Activated CD4-positive, alpha-beta T cell treated with anti-CD3 and anti-CD28 coated beads, Interleukin-2, amount 50 U/mL, for 48 hours (primary cell): ENCODE measurements at regions not wholly inside any gene's neighbourhood (a gene's known extent, or its start where the extent isn't known, plus 50 kb on each side); places are given as distances from the start of the nearest gene placed in this dataset.

Experiments used
- DNase-seq, 2 experiments: peaks; one replicate each; pipeline ENCODE4 v3.0.0-alpha.2; 2020

DNA sequence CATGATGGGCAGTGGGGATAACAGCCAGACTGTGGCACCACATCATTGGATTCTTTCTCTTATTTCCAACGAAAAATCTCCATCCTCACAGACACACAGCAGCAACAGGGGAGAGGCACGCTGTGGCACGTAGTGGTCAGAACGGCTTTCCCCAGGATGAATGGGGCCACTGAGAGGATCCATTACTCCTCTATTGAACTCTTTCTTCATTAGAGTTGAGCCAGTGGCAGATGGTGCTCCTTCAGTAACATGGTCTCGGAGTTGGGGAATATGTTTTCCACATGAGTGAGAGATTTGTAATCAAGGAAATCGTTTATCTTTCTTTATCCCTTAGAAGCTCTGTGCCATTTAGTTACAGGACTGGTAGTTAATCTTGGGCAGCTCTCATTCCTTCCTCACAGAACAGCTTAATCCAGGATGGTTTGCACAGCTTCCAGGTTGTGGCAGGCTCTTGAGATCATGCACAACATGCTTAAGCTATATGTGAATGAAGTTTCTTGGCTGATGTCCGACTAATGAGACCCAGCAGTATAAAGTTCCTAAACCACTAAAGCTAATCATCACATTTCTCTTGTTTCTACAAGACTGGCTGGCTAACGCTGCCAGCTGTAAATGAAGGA, 180.5 kb upstream of the SLC10A2 start:
- DNase-seq: no peak

DNA sequence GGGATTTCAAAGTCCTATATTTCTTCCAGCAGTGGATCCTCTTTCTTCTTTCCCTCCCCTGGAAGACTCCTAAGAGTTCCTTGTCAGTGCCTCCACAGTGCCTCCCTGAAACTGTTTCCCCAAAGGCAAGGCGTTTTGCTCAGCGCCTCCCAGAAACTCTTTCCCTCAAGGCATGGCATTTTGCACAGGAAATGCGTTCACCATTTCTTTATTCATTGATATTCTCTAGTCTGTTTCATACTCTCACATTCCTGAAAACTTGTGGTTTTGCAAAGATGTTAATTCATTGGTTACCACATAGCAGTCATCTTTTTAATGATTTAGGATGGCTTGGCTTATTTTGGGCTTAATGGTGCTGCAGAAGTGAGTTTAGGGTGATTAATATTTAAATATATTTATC, 177.3 kb upstream of the SLC10A2 start:
- no peak for DNase-seq

DNA sequence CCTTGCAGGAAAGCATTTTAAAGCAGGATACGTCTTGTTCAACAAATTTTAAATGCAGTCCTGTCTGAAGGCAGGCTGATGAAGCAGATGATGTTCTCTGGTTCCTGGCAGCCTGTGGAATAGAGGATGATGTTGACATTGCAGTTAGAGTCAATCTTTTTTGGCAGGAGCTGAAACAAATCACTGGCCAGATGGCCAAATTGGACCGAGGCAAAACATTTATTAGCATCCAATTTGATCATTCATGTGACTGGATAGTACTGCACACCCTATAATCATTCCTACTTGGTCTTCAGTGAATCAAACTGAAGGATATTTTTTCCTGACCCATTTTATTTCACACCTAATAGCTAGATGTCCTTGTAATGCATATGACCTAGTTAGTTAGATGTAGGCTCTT, 172.2 kb upstream of the SLC10A2 start:
- no peak for DNase-seq

DNA sequence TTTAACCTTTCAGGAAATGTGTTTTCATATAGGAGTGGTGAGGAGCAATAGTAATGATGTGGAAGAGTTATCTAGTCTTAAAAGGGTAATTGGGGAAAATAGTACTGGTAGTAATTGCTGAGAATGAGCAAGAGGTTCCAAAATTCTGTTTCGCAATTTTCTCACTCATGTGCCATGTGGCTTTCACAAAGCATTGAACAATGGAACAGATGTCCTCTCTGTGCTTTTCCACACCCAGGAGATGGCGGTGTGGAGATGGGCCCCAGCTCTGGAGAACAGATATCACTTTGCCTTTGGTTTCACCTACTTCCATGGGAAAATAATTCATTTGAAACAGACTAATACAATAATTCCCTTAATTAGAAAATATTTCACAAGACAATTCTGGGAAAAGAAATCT, 170.0 kb upstream of the SLC10A2 start:
- DNase-seq: no peak

DNA sequence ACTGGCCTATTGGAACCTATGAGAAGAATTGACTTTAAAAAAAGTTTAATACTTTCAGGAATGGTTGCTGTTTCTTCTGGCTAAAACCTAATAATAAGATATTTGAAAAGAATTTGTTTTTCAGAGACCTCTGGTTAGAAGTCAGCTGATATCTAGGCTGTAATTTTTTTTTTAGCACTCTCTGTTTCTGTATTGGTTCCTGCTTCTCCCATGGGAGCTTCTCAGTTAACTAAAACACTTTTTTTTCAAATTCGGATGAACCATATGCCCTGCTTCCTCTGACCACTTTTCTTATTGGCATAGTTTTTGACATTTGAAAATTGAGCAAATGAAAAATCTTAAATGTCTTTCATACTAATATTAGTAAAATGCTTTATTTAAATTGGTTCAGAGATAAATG, 163.5 kb upstream of the SLC10A2 start:
- no peak for DNase-seq

DNA sequence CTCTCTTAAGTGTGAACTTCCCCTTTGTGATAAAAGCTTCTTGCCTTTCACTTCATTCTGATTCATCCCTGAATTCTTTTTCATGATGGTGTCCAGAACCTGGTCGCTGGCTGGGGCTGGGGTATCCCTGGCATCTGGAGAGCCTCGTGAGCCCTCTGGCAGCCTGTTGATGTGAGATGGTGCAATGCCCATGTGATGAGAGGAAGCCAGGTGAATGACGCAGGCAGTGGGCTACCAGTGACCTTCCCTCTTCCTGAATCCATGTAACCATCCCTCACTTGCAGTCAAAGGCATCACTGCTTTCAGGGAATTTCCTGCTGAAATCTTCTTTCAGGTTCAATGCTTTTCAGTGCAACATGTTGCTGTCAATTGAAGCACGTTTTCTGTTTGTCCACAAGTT, 158.6 kb upstream of the SLC10A2 start:
- DNase-seq: no peak

DNA sequence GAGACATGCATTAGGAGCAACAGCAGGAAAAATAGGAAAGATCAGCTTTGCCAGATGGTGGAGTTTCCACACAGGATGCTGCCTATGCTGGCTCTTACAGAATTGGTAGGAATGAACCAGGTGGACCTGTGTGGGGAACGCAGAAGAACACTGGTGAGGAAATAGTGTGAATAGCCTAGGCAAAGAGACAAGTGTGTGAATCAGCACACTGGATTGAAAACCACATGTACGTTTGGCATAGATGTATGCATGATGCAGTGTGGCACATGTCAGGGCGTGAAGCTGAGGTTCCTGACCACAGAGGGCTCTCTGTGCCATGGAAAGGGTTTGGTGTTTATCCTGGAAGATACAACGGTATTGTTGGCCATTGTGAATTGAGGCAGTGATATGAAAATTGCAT, 156.5 kb upstream of the SLC10A2 start:
- no peak for DNase-seq

DNA sequence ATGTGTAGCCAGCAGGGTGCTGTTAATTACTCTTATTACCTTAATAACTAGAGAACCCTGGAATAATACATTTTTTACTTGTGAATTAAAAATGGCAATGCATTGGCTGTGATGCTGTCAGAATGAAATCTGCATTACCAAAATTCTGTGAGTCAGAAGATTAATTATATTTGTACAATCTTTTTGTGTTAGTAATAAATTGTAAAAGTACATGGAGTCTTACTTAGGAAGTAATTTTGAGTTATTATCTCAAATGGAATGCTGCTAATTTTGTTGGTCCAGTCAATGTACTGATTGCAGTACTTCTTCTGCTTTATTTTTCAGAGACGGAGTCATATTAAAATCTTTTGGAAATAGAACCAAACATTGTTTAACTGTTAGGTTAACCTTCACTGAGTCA, 152.0 kb upstream of the SLC10A2 start:
- DNase-seq: no peak

DNA sequence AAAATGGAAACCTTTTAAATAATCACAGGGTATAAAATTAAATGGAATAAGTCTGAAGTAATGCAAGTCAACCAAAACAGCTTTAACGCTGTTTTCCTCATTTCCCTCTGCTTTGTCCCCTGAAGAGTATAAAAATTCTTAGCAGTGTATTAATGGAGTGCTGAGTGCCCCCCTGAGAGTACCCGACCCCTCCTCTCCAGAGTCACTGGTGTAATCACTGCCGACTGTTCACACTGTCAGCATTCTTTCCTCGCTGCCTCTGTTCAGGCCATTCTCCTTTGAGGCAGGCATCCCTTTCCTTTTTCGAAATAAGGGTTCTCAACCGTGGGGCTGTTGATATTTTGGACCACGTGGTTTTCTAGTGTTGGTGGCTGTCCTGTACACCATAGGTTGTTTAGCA, 146.9 kb upstream of the SLC10A2 start:
- no peak for DNase-seq

DNA sequence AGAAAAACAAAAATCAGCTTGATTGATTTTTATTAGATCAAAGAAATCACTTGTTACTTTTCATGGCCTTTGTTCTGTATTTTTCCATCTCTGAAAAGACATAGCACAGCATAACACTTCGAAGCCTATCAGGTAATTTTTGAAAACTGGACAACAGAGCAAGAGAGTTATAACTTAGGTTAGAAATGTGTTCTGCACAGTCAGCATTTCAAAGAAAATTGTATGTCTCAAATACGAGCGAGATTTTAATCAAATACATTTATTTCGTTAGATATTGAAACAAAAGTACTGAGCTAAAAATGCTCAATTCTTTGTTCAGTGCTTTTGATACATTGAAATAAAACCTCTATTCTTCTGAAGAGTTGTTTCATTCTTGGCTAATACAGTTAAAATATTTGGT, 144.1 kb upstream of the SLC10A2 start:
- no peak for DNase-seq

DNA sequence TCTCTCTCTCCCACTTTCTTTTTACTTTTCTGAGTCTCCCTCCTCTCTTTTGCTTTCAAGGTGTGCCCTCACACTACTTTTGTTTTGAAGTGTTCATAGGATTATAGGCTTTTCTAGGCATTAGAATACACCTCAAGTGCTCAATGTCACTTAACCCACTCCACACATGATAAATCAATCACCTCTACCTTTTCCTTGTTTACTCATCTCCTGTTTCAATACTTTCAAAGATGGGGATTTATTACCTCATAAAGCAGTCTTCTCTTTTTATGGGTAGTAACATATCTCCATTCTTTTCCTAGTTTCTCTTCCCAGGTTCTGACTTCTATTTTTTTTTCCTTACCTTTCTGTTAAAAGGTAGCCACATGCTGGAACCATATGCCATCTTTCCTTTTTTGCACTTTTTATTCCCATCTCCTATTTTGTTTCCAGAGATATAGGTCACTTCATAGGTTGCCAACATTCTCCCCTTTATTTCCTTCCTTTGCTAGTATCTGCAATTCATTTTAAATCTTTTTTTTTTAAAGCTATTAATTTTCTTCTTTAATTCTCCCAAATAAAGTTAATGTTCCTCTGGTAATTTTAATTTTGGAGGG, 137.6 kb upstream of the SLC10A2 start:
- DNase-seq: no peak

DNA sequence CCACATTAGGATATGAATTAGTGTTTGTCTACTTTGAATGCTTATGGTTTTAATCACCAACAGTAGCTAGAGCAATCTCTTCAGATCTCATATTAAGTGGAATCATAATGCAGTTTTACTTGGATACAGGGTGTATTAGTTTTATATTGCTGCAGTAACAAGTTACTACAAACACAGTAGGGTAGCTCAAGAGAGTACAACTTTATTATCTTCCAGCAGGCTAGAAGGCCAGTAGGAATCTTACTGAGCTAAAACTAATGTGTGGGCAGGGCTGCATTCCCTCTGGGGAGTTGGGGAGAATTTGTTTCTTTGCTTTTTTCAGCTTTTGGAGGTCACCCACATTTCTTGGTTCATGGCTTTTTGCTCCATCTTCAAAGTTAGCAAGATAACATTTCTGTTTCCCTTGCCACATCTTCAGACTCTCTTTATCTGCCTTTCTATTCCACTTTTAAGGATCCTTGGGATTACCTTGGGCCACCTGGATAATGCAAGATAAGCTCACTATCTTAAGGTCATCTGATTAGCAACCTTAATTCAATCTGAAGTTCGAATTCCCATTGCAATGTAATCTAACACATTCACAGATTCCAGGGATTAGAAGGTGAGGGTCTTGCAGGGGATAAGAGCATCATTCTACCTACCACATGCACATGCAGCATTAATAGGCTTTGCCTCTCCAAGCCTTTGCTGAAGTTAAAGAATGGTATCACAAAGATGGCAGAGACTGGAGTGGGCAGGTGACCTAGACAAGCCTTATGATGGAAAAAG, 134.1 kb upstream of the SLC10A2 start:
- no peak for DNase-seq

DNA sequence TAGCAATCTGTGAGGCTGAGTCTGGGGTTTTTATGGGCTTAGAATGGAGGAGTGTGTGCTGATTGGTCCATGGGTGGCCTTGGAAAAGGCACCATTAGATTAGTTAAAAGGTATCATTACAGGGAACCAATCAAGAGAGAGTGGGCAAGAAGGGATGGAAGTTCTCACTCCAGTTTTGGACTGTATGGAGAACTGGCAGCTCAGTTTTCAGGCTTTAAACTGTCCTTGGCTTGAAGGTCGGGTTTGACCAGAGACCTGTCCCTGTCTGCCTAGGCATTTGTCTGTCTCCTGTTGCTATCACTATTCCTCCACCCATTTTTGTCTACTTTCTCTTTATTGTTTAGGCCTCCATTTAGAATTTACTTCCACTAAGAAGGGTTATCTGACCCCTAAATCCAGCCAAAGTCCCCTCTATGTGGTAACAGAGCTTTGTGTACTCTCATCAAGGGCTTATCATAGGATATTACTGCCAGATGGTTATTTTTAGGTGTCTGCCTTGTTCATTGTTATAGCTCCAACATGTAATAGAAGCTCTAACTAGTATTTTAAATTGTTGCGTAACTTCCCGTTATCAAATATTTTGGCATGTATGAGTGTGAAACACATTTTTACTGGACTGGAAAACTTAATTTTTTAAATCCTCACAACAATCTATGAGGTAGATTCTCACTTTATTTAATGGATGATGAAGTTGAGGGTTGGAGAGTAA, 133.3 kb upstream of the SLC10A2 start:
- DNase-seq: no peak

DNA sequence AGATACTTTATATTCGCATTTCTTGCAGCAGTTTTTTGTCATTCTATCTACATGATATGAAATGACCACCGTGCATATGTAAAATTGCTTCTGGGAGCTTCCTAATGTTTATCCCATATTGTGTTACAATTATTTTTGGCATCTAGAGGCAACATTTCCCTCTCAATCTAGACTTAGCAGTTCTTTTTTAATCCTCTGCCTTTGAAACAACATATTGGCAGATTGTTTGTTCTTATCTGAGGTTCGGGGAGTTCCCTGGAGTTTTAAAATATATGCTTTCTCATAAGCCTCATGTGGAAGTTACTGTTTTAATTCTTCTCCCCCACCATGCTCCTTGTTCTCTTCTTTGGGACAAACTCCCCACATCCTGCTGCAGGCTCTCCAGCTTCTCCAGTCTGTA, 130.1 kb upstream of the SLC10A2 start:
- DNase-seq: no peak

DNA sequence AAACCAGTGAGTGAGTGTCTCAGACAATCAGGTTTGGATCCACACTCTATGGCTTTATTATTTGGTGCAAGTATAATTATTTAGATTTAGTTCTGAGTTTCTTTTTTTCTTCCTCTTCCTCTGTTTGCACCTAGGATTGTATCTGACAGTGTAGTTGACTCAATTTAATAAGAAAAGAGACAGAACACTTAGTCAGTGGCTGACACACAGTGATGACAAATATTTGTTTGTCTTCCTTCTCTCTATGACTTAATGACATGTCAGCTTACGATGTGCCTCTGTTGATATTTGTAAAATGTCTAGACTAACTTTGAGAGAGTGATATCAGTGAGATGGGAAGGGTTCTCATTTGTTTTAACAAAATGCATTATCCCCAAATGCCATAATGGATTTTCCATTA, 129.5 kb upstream of the SLC10A2 start:
- DNase-seq: no peak

DNA sequence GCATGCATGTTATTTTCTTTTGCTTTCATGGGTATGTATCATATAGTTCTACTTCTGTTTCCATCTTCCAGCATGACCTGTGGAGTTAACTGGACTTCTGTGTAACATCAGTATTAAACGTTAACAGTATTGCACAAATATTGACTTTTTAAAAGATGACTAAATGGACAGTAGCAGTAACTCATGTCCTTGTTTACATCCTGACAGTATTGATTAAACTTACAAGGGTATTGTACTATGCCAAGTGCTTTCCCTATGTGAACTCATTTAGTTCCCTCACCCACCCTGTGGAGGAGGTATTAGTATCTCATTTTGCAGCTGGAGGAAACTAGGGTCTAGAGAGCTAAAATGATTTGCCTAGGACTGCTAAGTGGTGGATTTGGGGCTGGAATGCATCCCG, 128.7 kb upstream of the SLC10A2 start:
- DNase-seq: no peak

DNA sequence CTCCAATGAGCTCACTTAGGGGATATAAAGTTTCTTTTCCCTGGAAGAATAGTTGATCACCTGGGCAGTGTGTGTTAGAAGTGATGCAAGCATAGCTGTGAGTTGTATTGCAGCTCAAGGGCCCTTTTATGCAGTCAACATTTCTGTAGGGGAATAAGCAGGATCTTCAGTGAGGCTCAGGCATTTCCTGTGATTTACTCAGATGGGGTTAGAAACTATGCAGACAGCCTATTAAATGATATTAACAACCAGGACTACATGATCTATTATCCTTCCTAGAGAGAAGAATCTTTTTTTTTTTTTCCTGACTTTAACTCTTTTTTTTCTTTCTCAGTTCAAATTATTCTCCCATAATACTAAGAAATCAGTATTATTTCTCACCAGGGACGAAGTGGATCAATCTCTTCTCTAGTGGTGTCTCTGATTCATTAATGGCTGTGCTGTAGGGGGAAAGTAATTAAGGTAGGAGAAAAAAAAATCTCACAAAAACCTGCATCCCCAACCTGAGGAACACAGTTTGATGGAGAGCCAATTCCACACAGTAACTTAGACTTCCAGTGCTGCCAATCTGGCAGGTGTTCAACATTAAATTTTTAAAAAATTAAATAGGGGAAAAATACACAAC, 126.4 kb upstream of the SLC10A2 start:
- no peak for DNase-seq

DNA sequence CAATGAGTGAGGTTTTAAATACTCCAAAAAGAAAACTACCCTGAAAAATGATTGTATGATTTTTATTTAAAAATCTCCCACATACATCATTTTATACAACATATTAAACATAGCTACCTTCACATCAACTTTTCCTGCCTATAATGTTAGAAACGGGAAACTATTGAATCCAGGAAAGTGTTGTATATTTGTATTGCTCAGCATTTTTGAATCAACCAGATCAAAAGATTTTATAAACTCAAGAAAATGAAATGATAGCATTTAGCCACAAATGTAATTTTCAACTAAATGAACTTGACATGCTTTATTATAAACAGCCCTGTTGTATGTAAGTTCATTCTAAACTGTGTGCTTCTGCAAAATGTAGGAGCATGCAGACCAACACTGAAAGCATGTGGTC, 124.6 kb upstream of the SLC10A2 start:
- no peak for DNase-seq

DNA sequence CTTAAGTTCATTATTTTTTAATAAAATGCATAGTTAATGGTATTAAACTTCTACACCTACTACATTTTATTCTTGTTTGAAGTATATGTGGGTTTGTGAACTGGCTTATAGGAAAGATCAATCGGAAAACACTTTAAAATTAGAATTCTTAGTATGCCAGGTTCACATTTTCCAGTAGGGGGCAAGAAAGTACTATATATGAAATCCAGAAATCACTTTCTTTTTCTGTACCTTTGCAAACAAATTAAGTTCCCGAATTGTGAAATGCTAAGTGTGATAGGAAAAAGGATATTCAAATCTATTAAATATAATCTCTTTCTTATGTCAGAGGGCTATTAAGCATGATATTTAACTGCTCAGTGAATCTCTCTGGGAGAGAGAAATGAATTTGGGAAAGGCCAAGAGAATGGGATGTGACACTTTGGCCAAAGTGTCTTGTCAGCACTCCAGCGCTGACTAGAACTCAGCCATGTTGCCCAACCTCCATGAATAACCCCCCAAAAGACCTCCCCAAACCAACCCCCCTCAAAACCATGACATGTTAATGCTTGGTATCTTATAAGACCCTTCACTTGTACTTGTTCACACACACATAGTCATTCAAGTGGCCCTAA, 122.6 kb upstream of the SLC10A2 start:
- DNase-seq: no peak

DNA sequence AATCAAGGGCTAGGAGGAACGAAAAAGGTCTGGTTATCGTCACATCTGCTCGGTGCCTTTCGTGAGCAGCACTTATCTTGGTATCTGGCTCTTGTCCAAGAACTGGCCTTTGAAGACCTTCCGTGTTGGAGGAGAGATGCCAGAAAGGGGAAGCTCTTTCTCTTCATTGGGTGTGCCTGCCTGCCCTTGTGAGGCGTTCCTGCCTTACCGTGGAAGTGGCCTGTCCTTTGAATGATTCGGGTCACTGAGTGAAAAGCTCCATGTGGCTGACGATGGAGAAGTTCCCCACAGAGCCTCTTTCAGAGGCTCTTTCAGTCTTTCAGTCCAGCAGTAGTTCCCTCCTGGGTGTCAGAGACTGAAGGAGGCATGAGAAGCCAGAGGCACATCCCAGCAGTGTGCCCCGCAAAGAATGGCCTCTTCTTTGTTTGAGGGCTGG, 121.5 kb upstream of the SLC10A2 start:
- DNase-seq: no peak

DNA sequence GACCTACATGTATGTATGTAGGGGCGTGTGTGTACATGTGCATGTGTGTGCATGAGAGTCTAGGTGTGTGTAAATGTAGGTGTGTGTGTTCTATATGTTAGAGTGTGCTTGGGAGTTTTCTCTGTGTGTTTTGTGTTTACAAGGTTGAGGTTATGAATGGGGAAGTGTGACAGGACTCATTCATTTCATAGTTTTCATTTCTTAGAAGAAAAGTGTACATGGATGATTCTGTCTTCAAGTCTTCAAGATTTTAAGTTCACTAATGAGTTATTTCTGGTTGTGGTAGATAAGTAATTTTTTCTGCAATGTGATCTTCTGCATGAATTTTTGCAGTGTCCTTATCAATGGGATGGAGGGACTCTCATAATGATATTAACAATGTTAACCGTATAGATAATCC, 118.2 kb upstream of the SLC10A2 start:
- DNase-seq: no peak

DNA sequence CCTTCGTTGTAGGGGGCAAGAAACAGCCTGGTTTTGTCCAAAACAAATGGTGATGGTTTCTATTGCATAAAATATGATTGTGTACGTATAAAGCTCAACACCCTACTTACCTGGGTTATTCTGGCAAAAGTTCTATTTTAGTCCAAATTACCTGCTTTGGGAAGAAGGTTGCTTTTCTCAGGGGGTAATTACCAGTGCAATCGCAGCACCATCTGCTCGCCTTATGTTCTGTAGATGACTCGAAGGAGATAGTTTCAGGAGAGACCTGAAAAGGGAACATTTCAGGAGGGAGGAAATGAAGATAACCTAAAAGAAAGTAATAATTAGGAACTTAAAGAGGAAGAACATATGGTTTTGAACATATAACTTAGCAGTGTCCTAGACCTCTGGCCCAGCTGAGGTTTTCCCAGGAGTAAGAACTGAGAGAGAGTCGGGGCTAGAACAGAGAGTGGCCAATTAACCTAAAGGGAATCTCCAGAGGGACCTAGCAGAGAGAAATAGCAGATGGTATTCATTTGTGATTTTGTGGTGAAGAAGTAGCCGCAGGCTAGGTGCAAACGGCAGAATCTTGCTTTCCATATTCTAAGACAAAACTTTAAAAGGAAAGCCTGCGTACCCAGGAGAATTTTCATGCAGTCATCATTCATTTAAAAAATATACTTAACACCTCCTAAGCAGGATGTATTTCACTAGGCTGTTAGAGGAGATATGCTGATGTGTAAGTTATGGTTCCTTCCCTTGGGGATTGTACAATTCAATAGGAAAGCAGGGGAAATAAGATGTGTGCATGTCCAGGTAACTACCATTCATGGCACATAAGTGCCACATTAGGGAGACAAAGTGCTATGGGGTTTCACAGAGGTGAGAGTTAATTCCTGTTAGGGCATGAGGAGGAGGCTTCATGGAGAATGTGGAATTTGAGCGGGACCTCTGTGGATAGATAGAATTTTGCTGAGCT, 113.0 kb upstream of the SLC10A2 start:
- DNase-seq: no peak
